Brain microvascular endothelial cell (primary cell): ENCODE measurements at regions not wholly inside any gene's neighbourhood (a gene's known extent, or its start where the extent isn't known, plus 50 kb on each side); places are given as distances from the start of the nearest gene placed in this dataset.

Experiments
- DNase-seq: peaks from one replicate; pipeline ENCODE4 v3.0.0-alpha.2; 2020
- H3K27ac ChIP-seq: fragments of 250-450 bp; sonication (Bioruptor Pico); 2 replicates; pipeline ENCODE4 v1.5.1; 2020; ENCODE audit warnings: mild to moderate bottlenecking, moderate library complexity
- H3K27me3 ChIP-seq: fragments of 250-450 bp; sonication (Bioruptor Pico); replicated peaks from 2 replicates; pipeline ENCODE4 v1.5.1; 2020; ENCODE audit warnings: mild to moderate bottlenecking
- H3K36me3 ChIP-seq: fragments of 250-450 bp; sonication (Bioruptor Pico); replicated peaks from 2 replicates; pipeline ENCODE4 v1.5.1; 2020; ENCODE audit warnings: mild to moderate bottlenecking
- H3K4me3 ChIP-seq: 2 replicates; pipeline ENCODE4 v1.5.1; 2011; ENCODE audit warnings: low read depth, mild to moderate bottlenecking, control low read depth, low read length, moderate library complexity
- in situ Hi-C: cut with HindIII; loops from 2 replicates; pipeline ENCODE4 v1.10.0; 2017; ENCODE audit warnings: low sequenced_read_pairs, low pct_ligation_motif_present
- TF ChIP-seq, protein P1 (sequence below): IDR thresholded peaks from 2 replicates; pipeline ENCODE4 v1.5.1; 2011; ENCODE audit warnings: low read depth, mild to moderate bottlenecking, moderate library complexity, low read length, control low read depth, inconsistent platforms; ENCODE audit errors: missing control alignments

DNA sequence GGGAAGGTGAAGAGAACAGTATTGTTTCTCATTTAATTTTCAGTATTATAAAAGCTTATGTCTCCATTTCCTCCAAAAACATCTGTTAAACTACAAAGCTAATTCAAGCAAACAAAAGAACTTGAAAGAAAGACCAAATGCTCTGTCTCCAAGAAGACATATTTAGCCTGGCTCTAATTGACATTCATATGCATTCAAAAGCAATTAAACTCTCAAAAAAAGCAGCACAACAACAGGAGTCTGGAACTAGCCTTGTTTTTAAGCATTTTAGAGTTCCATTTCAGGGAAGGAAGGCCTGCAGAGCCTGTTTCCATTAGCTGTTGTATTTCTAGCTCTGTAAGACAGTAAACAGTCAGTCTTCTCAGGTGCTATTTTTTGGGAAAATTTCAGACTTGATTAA is 447.9 kb downstream of the TDRD15 start:
- Histone ChIP-seq H3K4me3 (no peak overlapping the region), H3K36me3 (no peaks in the 10 kb centered on the region), H3K27me3 (no peaks in the 10 kb centered on the region), H3K27ac (no peak overlapping the region)
- TF ChIP-seq, protein P1, sequence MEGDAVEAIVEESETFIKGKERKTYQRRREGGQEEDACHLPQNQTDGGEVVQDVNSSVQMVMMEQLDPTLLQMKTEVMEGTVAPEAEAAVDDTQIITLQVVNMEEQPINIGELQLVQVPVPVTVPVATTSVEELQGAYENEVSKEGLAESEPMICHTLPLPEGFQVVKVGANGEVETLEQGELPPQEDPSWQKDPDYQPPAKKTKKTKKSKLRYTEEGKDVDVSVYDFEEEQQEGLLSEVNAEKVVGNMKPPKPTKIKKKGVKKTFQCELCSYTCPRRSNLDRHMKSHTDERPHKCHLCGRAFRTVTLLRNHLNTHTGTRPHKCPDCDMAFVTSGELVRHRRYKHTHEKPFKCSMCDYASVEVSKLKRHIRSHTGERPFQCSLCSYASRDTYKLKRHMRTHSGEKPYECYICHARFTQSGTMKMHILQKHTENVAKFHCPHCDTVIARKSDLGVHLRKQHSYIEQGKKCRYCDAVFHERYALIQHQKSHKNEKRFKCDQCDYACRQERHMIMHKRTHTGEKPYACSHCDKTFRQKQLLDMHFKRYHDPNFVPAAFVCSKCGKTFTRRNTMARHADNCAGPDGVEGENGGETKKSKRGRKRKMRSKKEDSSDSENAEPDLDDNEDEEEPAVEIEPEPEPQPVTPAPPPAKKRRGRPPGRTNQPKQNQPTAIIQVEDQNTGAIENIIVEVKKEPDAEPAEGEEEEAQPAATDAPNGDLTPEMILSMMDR, result no peak
- in situ Hi-C loops, result no loop called here
- no peak for DNase-seq

DNA sequence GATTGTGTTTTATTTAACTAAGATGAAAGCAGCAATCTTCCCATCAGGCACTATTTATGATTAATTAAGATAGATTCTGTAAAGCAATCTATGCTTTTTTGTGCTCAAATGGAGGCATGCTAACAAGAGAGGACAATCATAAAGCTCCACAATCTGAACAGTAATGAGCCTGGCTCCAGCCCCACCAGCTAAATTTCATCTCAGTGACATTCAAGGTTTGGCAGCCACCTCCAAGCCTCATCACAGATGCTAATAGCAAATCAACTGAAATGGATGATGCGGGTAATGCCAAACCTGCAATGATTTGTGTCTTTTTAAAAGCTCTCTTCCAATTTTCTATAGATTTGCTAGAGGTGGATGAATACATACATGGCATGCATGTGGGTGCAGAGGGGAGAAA is 456.6 kb downstream of the TDRD15 start:
- TF ChIP-seq, protein P1, result no peak
- DNase-seq, result no peak
- Histone ChIP-seq H3K27ac (no peak overlapping the region), H3K36me3 (no peaks in the 10 kb centered on the region), H3K27me3 (no peaks in the 10 kb centered on the region), H3K4me3 (no peak overlapping the region)
- in situ Hi-C loops, result no loop called here

DNA sequence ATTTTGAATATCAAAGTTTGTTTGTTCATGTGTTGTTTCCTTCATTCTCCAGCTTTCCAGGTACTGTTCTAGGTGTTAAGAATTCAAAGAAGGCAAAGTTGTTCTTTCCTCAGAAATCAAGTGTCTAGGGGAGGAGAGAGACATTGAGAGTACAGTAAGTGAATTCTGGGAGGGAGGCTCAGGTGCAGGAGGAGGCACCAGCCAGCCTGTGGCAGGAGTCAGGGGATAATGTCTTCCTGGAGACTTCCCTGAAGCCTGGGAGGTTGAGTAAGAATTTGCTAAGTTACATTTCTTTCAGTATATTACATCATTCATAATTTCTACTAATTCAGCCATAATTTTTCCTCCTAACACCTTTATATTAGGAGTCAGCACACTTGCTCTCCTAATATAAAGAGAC is 462.1 kb downstream of the TDRD15 start:
- no peak for DNase-seq
- Histone ChIP-seq H3K27ac (no peak overlapping the region), H3K4me3 (no peak overlapping the region), H3K36me3 (no peaks in the 10 kb centered on the region), H3K27me3 (no peaks in the 10 kb centered on the region)
- in situ Hi-C loops, result no loop called here
- TF ChIP-seq, protein P1, result no peak

DNA sequence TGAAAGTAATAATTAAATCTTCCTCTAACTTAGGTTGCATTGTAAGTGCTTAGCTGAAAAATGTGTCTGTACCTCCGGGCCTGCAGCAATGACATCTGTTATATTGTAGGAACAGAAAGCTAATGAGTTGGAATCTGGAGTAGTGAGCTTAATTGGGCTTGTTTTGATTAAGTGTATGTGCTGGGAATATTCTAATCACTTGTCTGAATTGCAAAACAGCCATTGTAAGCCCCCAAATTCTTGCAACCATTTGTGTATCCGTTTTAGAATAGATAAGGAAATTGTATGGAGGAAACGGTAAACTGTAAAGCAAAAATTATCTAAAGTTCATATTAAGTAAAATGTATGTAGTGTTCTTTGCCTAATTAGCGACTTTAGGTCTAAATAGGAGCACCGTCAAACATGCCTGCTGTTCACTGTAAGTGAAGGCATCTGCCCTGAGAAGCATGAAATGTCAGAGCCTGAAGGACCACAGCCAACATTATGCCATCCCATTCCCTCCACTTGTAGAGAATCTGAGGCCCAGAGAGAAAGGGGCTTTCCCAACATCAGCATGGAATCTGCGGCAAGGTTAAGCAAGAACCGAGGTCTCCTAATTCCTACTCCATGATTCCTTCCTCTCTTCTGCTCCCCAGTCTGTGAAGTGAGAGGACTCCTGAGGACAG is 466.4 kb downstream of the TDRD15 start:
- H3K36me3 ChIP-seq, result no peaks in the 10 kb centered on the region
- DNase-seq, result no peak
- TF ChIP-seq, protein P1, result no peak
- H3K27ac ChIP-seq, result no peak overlapping the region
- H3K4me3 ChIP-seq, result no peak overlapping the region
- no peaks in the 10 kb centered on the region for H3K27me3 ChIP-seq
- in situ Hi-C loops, result no loop called here

DNA sequence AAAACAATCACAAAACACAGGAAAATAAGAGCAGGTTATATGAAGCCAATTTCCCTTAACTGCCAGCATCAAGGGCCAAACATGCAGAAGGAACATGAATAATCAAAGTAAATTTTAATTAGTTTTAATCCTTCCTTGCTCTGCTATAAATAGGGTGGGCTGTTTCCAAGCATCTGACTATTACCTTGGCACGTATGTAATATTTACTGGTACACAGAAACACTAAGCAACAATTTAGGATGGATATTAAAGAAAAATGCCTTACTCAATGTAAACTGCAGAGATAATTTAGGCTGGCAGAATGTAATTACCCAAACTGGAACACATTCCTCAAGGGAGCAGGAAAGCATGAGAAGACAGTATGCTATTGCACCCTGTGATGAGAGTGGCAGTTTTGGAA is 468.2 kb downstream of the TDRD15 start:
- no peaks in the 10 kb centered on the region for H3K27me3 ChIP-seq
- no peak overlapping the region for H3K27ac ChIP-seq
- in situ Hi-C loops, result no loop called here
- no peak overlapping the region for H3K4me3 ChIP-seq
- DNase-seq, result no peak
- no peaks in the 10 kb centered on the region for H3K36me3 ChIP-seq
- TF ChIP-seq, protein P1, result no peak

DNA sequence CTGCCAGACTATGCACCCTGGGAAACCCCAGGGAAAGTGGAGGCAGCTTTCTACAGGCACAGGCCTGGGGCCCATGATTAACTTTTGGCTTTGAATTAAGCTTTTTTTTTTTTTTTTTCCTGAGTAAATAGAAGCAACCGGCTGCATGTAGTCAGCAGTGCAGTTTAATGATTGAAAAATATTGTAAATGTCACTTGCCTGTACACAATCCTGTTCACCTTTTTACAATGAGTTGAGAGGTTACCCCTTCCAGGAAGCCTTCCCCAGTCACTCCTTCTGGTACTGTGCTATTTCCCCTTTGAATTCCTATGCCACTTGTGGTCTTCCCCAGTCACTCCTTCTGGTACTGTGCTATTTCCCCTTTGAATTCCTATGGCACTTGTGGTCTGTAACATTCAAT is 475.6 kb downstream of the TDRD15 start:
- in situ Hi-C loops, result no loop called here
- H3K27ac ChIP-seq, result no peak overlapping the region
- no peaks in the 10 kb centered on the region for H3K27me3 ChIP-seq
- H3K4me3 ChIP-seq, result no peak overlapping the region
- no peak for DNase-seq
- TF ChIP-seq, protein P1, result no peak
- H3K36me3 ChIP-seq, result no peaks in the 10 kb centered on the region
